ENCODE measurements at regions not wholly inside any gene's neighbourhood (a gene's known extent, or its start where the extent isn't known, plus 50 kb on each side); places are given as distances from the start of the nearest gene placed in this dataset.

- no peak overlapping the region for H3K4me2 ChIP-seq
- TF ChIP-seq EZH2phosphoT487 (IDR thresholded peaks at IDR 0.05; ENCODE audit: low read depth, severe bottlenecking, unreplicated experiment) (no peak), EZH2 (IDR thresholded peaks at IDR 0.05; ENCODE audit: borderline replicate concordance) (no peak)
- TF ChIP-seq, protein P1, sequence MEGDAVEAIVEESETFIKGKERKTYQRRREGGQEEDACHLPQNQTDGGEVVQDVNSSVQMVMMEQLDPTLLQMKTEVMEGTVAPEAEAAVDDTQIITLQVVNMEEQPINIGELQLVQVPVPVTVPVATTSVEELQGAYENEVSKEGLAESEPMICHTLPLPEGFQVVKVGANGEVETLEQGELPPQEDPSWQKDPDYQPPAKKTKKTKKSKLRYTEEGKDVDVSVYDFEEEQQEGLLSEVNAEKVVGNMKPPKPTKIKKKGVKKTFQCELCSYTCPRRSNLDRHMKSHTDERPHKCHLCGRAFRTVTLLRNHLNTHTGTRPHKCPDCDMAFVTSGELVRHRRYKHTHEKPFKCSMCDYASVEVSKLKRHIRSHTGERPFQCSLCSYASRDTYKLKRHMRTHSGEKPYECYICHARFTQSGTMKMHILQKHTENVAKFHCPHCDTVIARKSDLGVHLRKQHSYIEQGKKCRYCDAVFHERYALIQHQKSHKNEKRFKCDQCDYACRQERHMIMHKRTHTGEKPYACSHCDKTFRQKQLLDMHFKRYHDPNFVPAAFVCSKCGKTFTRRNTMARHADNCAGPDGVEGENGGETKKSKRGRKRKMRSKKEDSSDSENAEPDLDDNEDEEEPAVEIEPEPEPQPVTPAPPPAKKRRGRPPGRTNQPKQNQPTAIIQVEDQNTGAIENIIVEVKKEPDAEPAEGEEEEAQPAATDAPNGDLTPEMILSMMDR (IDR thresholded peaks at IDR 0.05; ENCODE audit: poor library complexity) = no peak
- H3K79me2 ChIP-seq = no peaks in the 10 kb centered on the region
- H3K4me1 ChIP-seq (ENCODE audit: insufficient read depth) = no peaks in the 10 kb centered on the region
- H3K27ac ChIP-seq = no peak overlapping the region
- H4K20me1 ChIP-seq (ENCODE audit: insufficient read depth, poor library complexity, severe bottlenecking) = no peaks in the 10 kb centered on the region
- no peak overlapping the region for H3K4me3 ChIP-seq
- no peaks in the 10 kb centered on the region for H3K36me3 ChIP-seq (replicated peaks; ENCODE audit: insufficient read depth, low read depth)
- WGBS (ENCODE audit: low lambda C conversion rate, missing lambda C conversion rate) = 70% methylated on average over 6 of the region's 6 CpGs
- no peak overlapping the region for H2AFZ ChIP-seq
- H3K27me3 ChIP-seq = no peaks in the 10 kb centered on the region
- H3K9me2 ChIP-seq (replicated peaks; ENCODE audit: insufficient read depth) = no peaks in the 10 kb centered on the region
- no peak for DNase-seq (ENCODE audit: low spot score)
- no peaks in the 10 kb centered on the region for H3K9me3 ChIP-seq (ENCODE audit: low read depth)
Measured at GRCh38 chr9:81476813-81477490, 212.4 kb downstream of the TLE1 start.

DNA sequence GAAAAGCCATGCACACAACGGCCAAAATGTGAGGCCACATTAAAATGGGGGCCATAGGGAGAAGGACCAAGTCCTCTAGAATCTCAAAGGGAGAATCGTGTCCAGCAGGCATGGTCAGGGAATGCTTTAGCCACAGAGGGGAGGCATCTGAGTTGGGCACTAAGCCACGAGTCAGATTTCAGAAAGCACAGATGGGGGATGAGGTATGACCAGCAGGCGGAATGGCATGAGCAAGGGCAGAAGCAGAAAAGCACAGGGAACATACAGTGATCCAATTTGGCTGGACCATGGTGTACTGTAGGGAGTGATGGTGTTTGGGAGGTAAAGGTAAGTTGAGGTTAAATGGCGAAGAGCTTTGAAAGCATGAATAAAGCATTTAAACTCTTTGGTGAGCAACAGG, 214.6 kb downstream of the TLE1 start:
- Histone ChIP-seq H3K4me1 (ENCODE audit: insufficient read depth) (no peaks in the 10 kb centered on the region), H3K9me3 (ENCODE audit: low read depth) (no peaks in the 10 kb centered on the region), H3K9me2 (replicated peaks; ENCODE audit: insufficient read depth) (no peaks in the 10 kb centered on the region), H3K36me3 (replicated peaks; ENCODE audit: insufficient read depth, low read depth) (no peaks in the 10 kb centered on the region), H3K4me2 (no peak overlapping the region), H2AFZ (no peak overlapping the region), H3K27me3 (no peaks in the 10 kb centered on the region), H3K4me3 (no peak overlapping the region), H4K20me1 (ENCODE audit: insufficient read depth, poor library complexity, severe bottlenecking) (no peaks in the 10 kb centered on the region), H3K27ac (no peak overlapping the region), H3K79me2 (no peaks in the 10 kb centered on the region)
- WGBS (ENCODE audit: low lambda C conversion rate, missing lambda C conversion rate) = 99% methylated on average over 5 of the region's 5 CpGs
- DNase-seq (ENCODE audit: low spot score) = no peak
- no peak for TF ChIP-seq EZH2phosphoT487 (IDR thresholded peaks at IDR 0.05; ENCODE audit: low read depth, severe bottlenecking, unreplicated experiment)
- TF ChIP-seq EZH2 (IDR thresholded peaks at IDR 0.05; ENCODE audit: borderline replicate concordance) = no peak
- TF ChIP-seq, protein P1 (IDR thresholded peaks at IDR 0.05; ENCODE audit: poor library complexity) = no peak

DNA sequence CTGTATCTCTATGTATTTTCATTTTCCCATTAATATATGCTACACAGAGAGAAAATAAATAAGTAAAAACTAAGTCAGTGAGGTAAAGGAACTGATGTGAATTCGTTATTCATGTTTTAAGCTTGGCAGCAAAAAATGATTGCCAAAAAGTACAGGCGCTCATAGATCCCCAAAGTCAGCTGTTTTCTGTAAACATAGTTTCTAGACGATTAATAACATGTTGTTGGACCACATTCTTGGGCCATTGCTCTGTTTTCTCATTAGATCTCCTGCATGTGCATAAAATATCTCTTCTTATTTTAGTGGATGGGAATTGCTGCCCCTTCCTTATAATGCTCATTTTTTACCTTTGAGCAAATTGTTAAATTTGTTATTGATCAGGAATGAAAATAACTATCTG, 215.2 kb downstream of the TLE1 start:
- Histone ChIP-seq H3K9me3 (ENCODE audit: low read depth) (no peaks in the 10 kb centered on the region), H3K79me2 (no peaks in the 10 kb centered on the region), H3K9me2 (replicated peaks; ENCODE audit: insufficient read depth) (no peaks in the 10 kb centered on the region), H3K4me1 (ENCODE audit: insufficient read depth) (no peaks in the 10 kb centered on the region), H2AFZ (no peak overlapping the region), H3K36me3 (replicated peaks; ENCODE audit: insufficient read depth, low read depth) (no peaks in the 10 kb centered on the region), H3K27ac (no peak overlapping the region), H4K20me1 (ENCODE audit: insufficient read depth, poor library complexity, severe bottlenecking) (no peaks in the 10 kb centered on the region), H3K4me3 (no peak overlapping the region), H3K4me2 (no peak overlapping the region), H3K27me3 (no peaks in the 10 kb centered on the region)
- TF ChIP-seq, protein P1 (IDR thresholded peaks at IDR 0.05; ENCODE audit: poor library complexity) = no peak
- TF ChIP-seq EZH2 (IDR thresholded peaks at IDR 0.05; ENCODE audit: borderline replicate concordance) = no peak
- TF ChIP-seq EZH2phosphoT487 (IDR thresholded peaks at IDR 0.05; ENCODE audit: low read depth, severe bottlenecking, unreplicated experiment) = no peak
- DNase-seq (ENCODE audit: low spot score) = no peak
- WGBS (ENCODE audit: low lambda C conversion rate, missing lambda C conversion rate) = 65% methylated on average over 3 of the region's 3 CpGs

Data from hepatocyte (in vitro differentiated cells).